ENCODE measurements at regions not wholly inside any gene's neighbourhood (a gene's known extent, or its start where the extent isn't known, plus 50 kb on each side); places are given as distances from the start of the nearest gene placed in this dataset.
"Not testable (repeated sequence)": the region's sequence is repeated elsewhere in the genome, so short reads cannot be mapped to it uniquely, and the experiment has no call there.

- not testable (repeated sequence) for TF ChIP-seq SREBF2, CTCF, JUN (IDR thresholded peaks at IDR 0.05)
Measured at GRCh38 chr2:60342491-60342890, 211.0 kb downstream of the BCL11A start.

Measured in A549 (cell line).